NOMO-1 treated with dmso at 0.1 percent for 144 hours (cell line): ENCODE measurements at regions not wholly inside any gene's neighbourhood (a gene's known extent, or its start where the extent isn't known, plus 50 kb on each side); places are given as distances from the start of the nearest gene placed in this dataset.
"Not testable (repeated sequence)": the region's sequence is repeated elsewhere in the genome, so short reads cannot be mapped to it uniquely, and the experiment has no call there.

Experiments used
- DNase-seq: peaks from one replicate; lab custom pipeline; 2025; ENCODE audit not compliant: unreplicated experiment; lab: John Stamatoyannopoulos, UW

GRCh38 chr2:138298900-138299299 lies 202.7 kb upstream of the SPOPL start:
- DNase-seq = no peak

GRCh38 chr2:138306626-138307025 lies 194.9 kb upstream of the SPOPL start:
- no peak for DNase-seq

- no peak for DNase-seq
Measured at GRCh38 chr2:138307099-138307498, 194.5 kb upstream of the SPOPL start.

- DNase-seq = no peak
Measured at GRCh38 chr2:138309760-138310159, 191.8 kb upstream of the SPOPL start.

GRCh38 chr2:138312061-138312460 lies 189.5 kb upstream of the SPOPL start:
- DNase-seq = no peak

GRCh38 chr2:138315619-138316018 lies 186.0 kb upstream of the SPOPL start:
- not testable (repeated sequence) for DNase-seq

- DNase-seq = no peak
Measured at GRCh38 chr2:138319616-138320015, 182.0 kb upstream of the SPOPL start.

- no peak for DNase-seq
Measured at GRCh38 chr2:138321458-138321857, 180.1 kb upstream of the SPOPL start.

- no peak for DNase-seq
Measured at GRCh38 chr2:138323382-138324067, 178.0 kb upstream of the SPOPL start.

GRCh38 chr2:138324068-138324771 lies 177.3 kb upstream of the SPOPL start:
- DNase-seq = no peak

GRCh38 chr2:138327967-138328366 lies 173.6 kb upstream of the SPOPL start:
- no peak for DNase-seq

- DNase-seq = no peak
Measured at GRCh38 chr2:138329162-138329561, 172.4 kb upstream of the SPOPL start.

GRCh38 chr2:138329591-138329990 lies 172.0 kb upstream of the SPOPL start:
- DNase-seq = no peak

- no peak for DNase-seq
Measured at GRCh38 chr2:138333121-138333520, 168.4 kb upstream of the SPOPL start.

- DNase-seq = no peak
Measured at GRCh38 chr2:138333677-138334076, 167.9 kb upstream of the SPOPL start.

GRCh38 chr2:138334323-138334722 lies 167.2 kb upstream of the SPOPL start:
- DNase-seq = no peak

- no peak for DNase-seq
Measured at GRCh38 chr2:138335036-138335435, 166.5 kb upstream of the SPOPL start.

- DNase-seq = no peak
Measured at GRCh38 chr2:138336146-138336545, 165.4 kb upstream of the SPOPL start.

GRCh38 chr2:138355244-138355643 lies 146.3 kb upstream of the SPOPL start:
- DNase-seq = no peak

GRCh38 chr2:138356178-138356577 lies 145.4 kb upstream of the SPOPL start:
- no peak for DNase-seq

- no peak for DNase-seq
Measured at GRCh38 chr2:138359532-138359931, 142.0 kb upstream of the SPOPL start.

GRCh38 chr2:138364554-138365162 lies 136.9 kb upstream of the SPOPL start:
- DNase-seq = no peak
